BE2C (cell line): ENCODE measurements at regions not wholly inside any gene's neighbourhood (a gene's known extent, or its start where the extent isn't known, plus 50 kb on each side); places are given as distances from the start of the nearest gene placed in this dataset.

Source experiments
- DNase-seq: peaks from one replicate; pipeline ENCODE4 v3.0.0-alpha.2; 2020
- H3K27me3 ChIP-seq: fragments of 250-450 bp; sonication (Bioruptor Pico); 2 replicates; pipeline ENCODE4 v1.5.1; 2020; ENCODE audit warnings: mild to moderate bottlenecking
- H3K36me3 ChIP-seq: fragments of 250-450 bp; sonication (Bioruptor Pico); 2 replicates; pipeline ENCODE4 v1.5.1; 2020; ENCODE audit warnings: mild to moderate bottlenecking
- H3K4me1 ChIP-seq: fragments of 250-450 bp; sonication (Bioruptor Pico); 2 replicates; pipeline ENCODE4 v1.5.1; 2020
- H3K4me3 ChIP-seq: 2 replicates; pipeline ENCODE4 v1.5.1; 2011; ENCODE audit warnings: low read depth, low read length
- H3K9me3 ChIP-seq: fragments of 250-450 bp; sonication (Bioruptor Pico); 2 replicates; pipeline ENCODE4 v1.5.1; 2020
- CTCF ChIP-seq: IDR thresholded peaks from 2 replicates; pipeline ENCODE4 v1.5.1; 2012; ENCODE audit warnings: mild to moderate bottlenecking, low read depth, low read length

GRCh38 chr16:54867302-54867832, 63.3 kb upstream of the IRX5 start:
- TF ChIP-seq CTCF: no peak
- Histone ChIP-seq H3K27me3 (peaks cover 4% of the 10 kb centered on the region; the same call in 1 of the 2 replicates), H3K4me1 (no peaks in the 10 kb centered on the region), H3K4me3 (no peak overlapping the region), H3K36me3 (no peaks in the 10 kb centered on the region), H3K9me3 (no peaks in the 10 kb centered on the region)
- no peak for DNase-seq

- no peaks in the 10 kb centered on the region for H3K36me3 ChIP-seq
- H3K9me3 ChIP-seq: no peaks in the 10 kb centered on the region
- DNase-seq: no peak
- H3K4me3 ChIP-seq: no peak overlapping the region
- peaks cover 4% of the 10 kb centered on the region; the same call in 1 of the 2 replicates for H3K27me3 ChIP-seq
- no peak for TF ChIP-seq CTCF
- no peaks in the 10 kb centered on the region for H3K4me1 ChIP-seq
These were observed 68.1 kb upstream of the IRX5 start for GRCh38 chr16:54862529-54862928.

GRCh38 chr16:54856871-54857270, 73.8 kb upstream of the IRX5 start:
- no peaks in the 10 kb centered on the region for H3K36me3 ChIP-seq
- DNase-seq: no peak
- no peaks in the 10 kb centered on the region for H3K27me3 ChIP-seq
- H3K4me3 ChIP-seq: no peak overlapping the region
- no peaks in the 10 kb centered on the region; the same call in 1 of the 2 replicates for H3K9me3 ChIP-seq
- H3K4me1 ChIP-seq: no peaks in the 10 kb centered on the region
- TF ChIP-seq CTCF: no peak

GRCh38 chr16:54847609-54848008, 83.1 kb upstream of the IRX5 start:
- TF ChIP-seq CTCF: no peak
- no peaks in the 10 kb centered on the region for H3K36me3 ChIP-seq
- no peak for DNase-seq
- H3K4me3 ChIP-seq: no peak overlapping the region
- H3K27me3 ChIP-seq: no peaks in the 10 kb centered on the region
- no peaks in the 10 kb centered on the region for H3K4me1 ChIP-seq
- no peaks in the 10 kb centered on the region for H3K9me3 ChIP-seq

- no peaks in the 10 kb centered on the region for H3K4me1 ChIP-seq
- no peaks in the 10 kb centered on the region for H3K9me3 ChIP-seq
- no peaks in the 10 kb centered on the region for H3K36me3 ChIP-seq
- DNase-seq: no peak
- no peak overlapping the region for H3K4me3 ChIP-seq
- no peak for TF ChIP-seq CTCF
- no peaks in the 10 kb centered on the region for H3K27me3 ChIP-seq
These were observed 83.5 kb upstream of the IRX5 start for GRCh38 chr16:54847207-54847606.

- no peak overlapping the region for H3K4me3 ChIP-seq
- DNase-seq: no peak
These were observed 83.9 kb upstream of the IRX5 start for GRCh38 chr16:54846766-54847165.

More at GRCh38 chr16:54846766-54847165, 83.9 kb upstream of the IRX5 start:
- TF ChIP-seq CTCF: no peak
- H3K27me3 ChIP-seq: no peaks in the 10 kb centered on the region
- H3K36me3 ChIP-seq: no peaks in the 10 kb centered on the region
- H3K9me3 ChIP-seq: no peaks in the 10 kb centered on the region
- no peaks in the 10 kb centered on the region for H3K4me1 ChIP-seq
